GM21526 (cell line): ENCODE measurements at regions not wholly inside any gene's neighbourhood (a gene's known extent, or its start where the extent isn't known, plus 50 kb on each side); places are given as distances from the start of the nearest gene placed in this dataset.
"Not testable (repeated sequence)": the region's sequence is repeated elsewhere in the genome, so short reads cannot be mapped to it uniquely, and the experiment has no call there.

Experiments used
- ATAC-seq: cut with Tn5 transposase; IDR thresholded peaks from one replicate; pipeline ENCODE4 v1.9.1; 2021; ENCODE audit warnings: moderate library complexity; ENCODE audit not compliant: unreplicated experiment, low FRiP score

GRCh38 chr3:137568880-137569279, 195.2 kb upstream of the SOX14 start:
- ATAC-seq: no peak

- no peak for ATAC-seq
These were observed 191.2 kb upstream of the SOX14 start for GRCh38 chr3:137572931-137573330.

- ATAC-seq: no peak
These were observed 181.6 kb upstream of the SOX14 start for GRCh38 chr3:137582484-137582883.

GRCh38 chr3:137583256-137583655, 180.9 kb upstream of the SOX14 start:
- no peak for ATAC-seq

- no peak for ATAC-seq
These were observed 175.2 kb upstream of the SOX14 start for GRCh38 chr3:137588871-137589270.

- ATAC-seq: not testable (repeated sequence)
These were observed 168.7 kb upstream of the SOX14 start for GRCh38 chr3:137595415-137595814.

- no peak for ATAC-seq
These were observed 153.4 kb upstream of the SOX14 start for GRCh38 chr3:137610723-137611122.

- no peak for ATAC-seq
These were observed 151.8 kb upstream of the SOX14 start for GRCh38 chr3:137612291-137612690.

GRCh38 chr3:137615659-137616418, 148.3 kb upstream of the SOX14 start:
- no peak for ATAC-seq

- ATAC-seq: no peak
These were observed 122.0 kb upstream of the SOX14 start for GRCh38 chr3:137641879-137642704.

- no peak for ATAC-seq
These were observed 121.3 kb upstream of the SOX14 start for GRCh38 chr3:137642831-137643230.

- no peak for ATAC-seq
These were observed 116.9 kb upstream of the SOX14 start for GRCh38 chr3:137647179-137647578.

GRCh38 chr3:137669519-137670060, 94.5 kb upstream of the SOX14 start:
- ATAC-seq: no peak

GRCh38 chr3:137687181-137687879, 76.8 kb upstream of the SOX14 start:
- no peak for ATAC-seq

GRCh38 chr3:137692803-137693431, 71.2 kb upstream of the SOX14 start:
- no peak for ATAC-seq

- ATAC-seq: no peak
These were observed 70.3 kb upstream of the SOX14 start for GRCh38 chr3:137693791-137694190.

GRCh38 chr3:137694836-137695235, 69.3 kb upstream of the SOX14 start:
- ATAC-seq: no peak

- no peak for ATAC-seq
These were observed 68.8 kb upstream of the SOX14 start for GRCh38 chr3:137695351-137695750.

- no peak for ATAC-seq
These were observed 55.0 kb upstream of the SOX14 start for GRCh38 chr3:137709011-137709601.

- not testable (repeated sequence) for ATAC-seq
These were observed 50.1 kb upstream of the SOX14 start for GRCh38 chr3:137713965-137714364.
